Hepatocyte (in vitro differentiated cells): ENCODE measurements at regions not wholly inside any gene's neighbourhood (a gene's known extent, or its start where the extent isn't known, plus 50 kb on each side); places are given as distances from the start of the nearest gene placed in this dataset.

ENCODE experiments used
- DNase-seq: peaks from one replicate; pipeline ENCODE4 v3.0.0-alpha.2; 2016; ENCODE audit warnings: low spot score
- H2AFZ ChIP-seq: fragments of 200-600 bp; sonication (generic); 2 replicates; pipeline ENCODE4 v1.6.0; 2016; ENCODE audit warnings: antibody characterized with exemption, mild to moderate bottlenecking
- H3K27ac ChIP-seq: fragments of 200-600 bp; sonication (generic); 2 replicates; pipeline ENCODE4 v1.5.1; 2016; ENCODE audit warnings: mild to moderate bottlenecking
- H3K27me3 ChIP-seq: fragments of 200-600 bp; sonication (generic); 2 replicates; pipeline ENCODE4 v1.6.1; 2016
- H3K36me3 ChIP-seq: fragments of 200-600 bp; sonication (generic); replicated peaks from 2 replicates; pipeline ENCODE4 v1.5.1; 2016; ENCODE audit warnings: low read depth; ENCODE audit not compliant: insufficient read depth
- H3K4me1 ChIP-seq: fragments of 200-600 bp; sonication (generic); 2 replicates; pipeline ENCODE4 v1.5.1; 2016; ENCODE audit warnings: mild to moderate bottlenecking, moderate library complexity; ENCODE audit not compliant: insufficient read depth
- H3K4me2 ChIP-seq: fragments of 200-600 bp; sonication (generic); 2 replicates; pipeline ENCODE4 v1.6.0; 2016
- H3K4me3 ChIP-seq: fragments of 200-600 bp; sonication (generic); 2 replicates; pipeline ENCODE4 v1.5.1; 2016; ENCODE audit warnings: mild to moderate bottlenecking
- H3K79me2 ChIP-seq: fragments of 200-600 bp; sonication (generic); 2 replicates; pipeline ENCODE4 v1.6.0; 2017; ENCODE audit warnings: mild to moderate bottlenecking
- H3K9me2 ChIP-seq: fragments of 200-600 bp; sonication (generic); replicated peaks from 2 replicates; pipeline ENCODE4 v1.6.0; 2017; ENCODE audit warnings: mild to moderate bottlenecking; ENCODE audit not compliant: insufficient read depth
- H3K9me3 ChIP-seq: fragments of 200-600 bp; sonication (generic); 2 replicates; pipeline ENCODE4 v1.5.1; 2016; ENCODE audit warnings: low read depth, mild to moderate bottlenecking
- H4K20me1 ChIP-seq: fragments of 200-600 bp; sonication (generic); 2 replicates; pipeline ENCODE4 v1.6.0; 2016; ENCODE audit warnings: mild to moderate bottlenecking; ENCODE audit not compliant: insufficient read depth, poor library complexity, severe bottlenecking
- EZH2 ChIP-seq: fragments of 200-600 bp; sonication (generic); IDR thresholded peaks from 2 replicates; pipeline ENCODE4 v1.6.1; 2016; ENCODE audit warnings: antibody characterized with exemption, mild to moderate bottlenecking, borderline replicate concordance
- EZH2phosphoT487 ChIP-seq: fragments of 200-600 bp; sonication (generic); IDR thresholded peaks from one replicate; pipeline ENCODE4 v1.6.1; 2018; ENCODE audit warnings: antibody characterized with exemption, mild to moderate bottlenecking, low read depth, moderate library complexity; ENCODE audit not compliant: unreplicated experiment, severe bottlenecking
- WGBS: methylation state at CpG from one replicate; pipeline ENCODE4 v1.1.6; 2016; ENCODE audit warnings: low lambda C conversion rate; ENCODE audit errors: missing lambda C conversion rate; 5-methylcytosine and 5-hydroxymethylcytosine counted together
- TF ChIP-seq, protein P1 (sequence below): fragments of 200-600 bp; sonication (generic); IDR thresholded peaks from 2 replicates; pipeline ENCODE4 v1.5.1; 2016; ENCODE audit warnings: antibody characterized with exemption, mild to moderate bottlenecking; ENCODE audit not compliant: poor library complexity

DNA sequence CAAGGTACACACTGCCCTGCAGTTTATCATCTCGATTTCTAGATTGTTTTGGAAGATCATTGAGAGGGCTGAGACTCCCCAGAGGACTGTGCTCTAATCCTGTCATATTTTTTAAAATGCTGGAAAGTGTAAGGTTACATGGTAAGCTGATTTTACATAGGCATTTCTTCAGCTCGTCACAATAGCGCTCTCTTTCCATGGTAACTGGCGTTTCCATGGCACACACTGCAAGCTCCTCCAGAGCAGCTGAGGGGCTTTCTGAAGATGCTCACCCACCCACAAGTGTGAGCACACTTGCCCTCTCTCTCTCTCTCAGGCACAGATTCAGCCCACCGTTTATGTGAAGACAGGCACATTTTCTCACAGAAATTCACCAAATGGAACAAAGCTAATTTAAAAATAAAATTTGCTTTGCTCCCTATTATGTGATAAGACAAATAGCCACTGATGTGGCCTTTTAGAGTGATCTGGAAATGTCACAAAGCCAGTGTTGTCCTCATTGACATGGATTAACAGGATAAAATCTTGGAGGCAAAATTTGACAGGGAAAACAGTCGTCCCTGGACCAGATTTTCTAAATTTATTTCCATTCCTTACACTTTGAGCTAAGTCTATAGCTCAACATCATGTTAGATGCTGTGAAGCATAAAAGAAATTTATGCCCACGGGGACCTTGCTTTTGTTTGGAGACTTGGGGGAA lies 421.5 kb downstream of the RWDD3 start:
- 78% methylated on average over 7 of the region's 7 CpGs for WGBS
- no peaks in the 10 kb centered on the region for H3K36me3 ChIP-seq
- TF ChIP-seq, protein P1, sequence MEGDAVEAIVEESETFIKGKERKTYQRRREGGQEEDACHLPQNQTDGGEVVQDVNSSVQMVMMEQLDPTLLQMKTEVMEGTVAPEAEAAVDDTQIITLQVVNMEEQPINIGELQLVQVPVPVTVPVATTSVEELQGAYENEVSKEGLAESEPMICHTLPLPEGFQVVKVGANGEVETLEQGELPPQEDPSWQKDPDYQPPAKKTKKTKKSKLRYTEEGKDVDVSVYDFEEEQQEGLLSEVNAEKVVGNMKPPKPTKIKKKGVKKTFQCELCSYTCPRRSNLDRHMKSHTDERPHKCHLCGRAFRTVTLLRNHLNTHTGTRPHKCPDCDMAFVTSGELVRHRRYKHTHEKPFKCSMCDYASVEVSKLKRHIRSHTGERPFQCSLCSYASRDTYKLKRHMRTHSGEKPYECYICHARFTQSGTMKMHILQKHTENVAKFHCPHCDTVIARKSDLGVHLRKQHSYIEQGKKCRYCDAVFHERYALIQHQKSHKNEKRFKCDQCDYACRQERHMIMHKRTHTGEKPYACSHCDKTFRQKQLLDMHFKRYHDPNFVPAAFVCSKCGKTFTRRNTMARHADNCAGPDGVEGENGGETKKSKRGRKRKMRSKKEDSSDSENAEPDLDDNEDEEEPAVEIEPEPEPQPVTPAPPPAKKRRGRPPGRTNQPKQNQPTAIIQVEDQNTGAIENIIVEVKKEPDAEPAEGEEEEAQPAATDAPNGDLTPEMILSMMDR, result no peak
- no peak for TF ChIP-seq EZH2phosphoT487
- no peak for TF ChIP-seq EZH2
- no peak overlapping the region for H3K4me2 ChIP-seq
- H3K27ac ChIP-seq, result no peak overlapping the region
- no peak overlapping the region for H2AFZ ChIP-seq
- no peak overlapping the region for H3K4me3 ChIP-seq
- H3K9me3 ChIP-seq, result no peaks in the 10 kb centered on the region
- DNase-seq, result no peak
- H4K20me1 ChIP-seq, result no peaks in the 10 kb centered on the region
- H3K4me1 ChIP-seq, result peaks cover 8% of the 10 kb centered on the region
- H3K79me2 ChIP-seq, result no peaks in the 10 kb centered on the region
- H3K27me3 ChIP-seq, result no peaks in the 10 kb centered on the region
- no peaks in the 10 kb centered on the region for H3K9me2 ChIP-seq

DNA sequence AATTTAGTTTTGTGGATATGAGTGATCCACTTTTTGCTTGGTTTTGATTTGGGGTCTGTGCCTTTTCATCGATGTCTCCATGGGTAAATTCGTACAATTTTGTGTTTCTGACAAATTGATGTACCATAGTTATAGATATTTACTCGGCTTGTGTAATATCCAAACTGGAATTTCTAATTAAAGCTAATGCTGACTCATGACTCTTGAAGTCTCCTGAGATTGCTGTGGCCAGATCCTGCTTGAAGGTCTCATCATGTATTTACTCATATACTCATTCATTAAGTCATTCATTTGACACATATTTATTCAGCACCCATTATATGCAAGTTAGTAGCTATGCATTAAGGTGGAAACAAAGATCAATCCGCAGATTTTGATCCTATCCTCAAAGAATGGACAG lies 423.2 kb downstream of the RWDD3 start:
- Histone ChIP-seq H3K36me3 (no peaks in the 10 kb centered on the region), H3K27ac (no peak overlapping the region), H2AFZ (no peak overlapping the region), H3K4me3 (no peak overlapping the region), H3K9me3 (no peaks in the 10 kb centered on the region), H4K20me1 (no peaks in the 10 kb centered on the region), H3K4me2 (no peak overlapping the region), H3K79me2 (no peaks in the 10 kb centered on the region), H3K4me1 (peaks cover 8% of the 10 kb centered on the region), H3K9me2 (no peaks in the 10 kb centered on the region), H3K27me3 (no peaks in the 10 kb centered on the region)
- DNase-seq, result no peak
- TF ChIP-seq EZH2phosphoT487 (no peak), EZH2 (no peak)
- TF ChIP-seq, protein P1, result no peak
- WGBS, result 95% methylated on average over 4 of the region's 4 CpGs

DNA sequence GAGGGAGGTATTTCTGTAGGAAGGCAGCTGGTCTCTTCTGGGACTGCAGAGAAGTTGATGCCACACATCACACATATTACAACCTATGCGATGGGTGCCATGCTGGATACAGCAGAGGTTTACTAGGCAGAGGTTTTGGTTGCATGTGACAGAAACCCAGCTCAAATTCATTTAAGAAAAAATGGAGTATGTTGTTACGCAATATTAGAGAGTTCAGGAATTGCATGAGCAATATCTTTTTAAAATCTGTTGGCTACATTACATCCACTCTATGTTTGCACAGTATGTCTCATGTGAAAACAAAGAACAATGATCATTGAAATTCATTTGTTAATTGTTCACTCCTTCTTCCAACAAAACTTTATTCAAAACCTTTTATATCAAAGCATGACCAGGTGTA lies 425.2 kb downstream of the RWDD3 start:
- TF ChIP-seq, protein P1, result no peak
- TF ChIP-seq EZH2phosphoT487 (no peak), EZH2 (no peak)
- 98% methylated on average over 2 of the region's 2 CpGs for WGBS

More for the DNA sequence above, 425.2 kb downstream of the RWDD3 start:
- no peak for DNase-seq
- Histone ChIP-seq H3K4me3 (no peak overlapping the region), H3K27me3 (no peaks in the 10 kb centered on the region), H3K27ac (no peak overlapping the region), H3K4me2 (no peak overlapping the region), H2AFZ (no peak overlapping the region), H3K9me2 (no peaks in the 10 kb centered on the region), H3K36me3 (no peaks in the 10 kb centered on the region), H3K4me1 (peaks cover 8% of the 10 kb centered on the region), H4K20me1 (no peaks in the 10 kb centered on the region), H3K79me2 (no peaks in the 10 kb centered on the region), H3K9me3 (no peaks in the 10 kb centered on the region)
